RWPE2 (cell line): ENCODE measurements at regions not wholly inside any gene's neighbourhood (a gene's known extent, or its start where the extent isn't known, plus 50 kb on each side); places are given as distances from the start of the nearest gene placed in this dataset.
A peak's percentile ranks its signal among the peaks of the same experiment; 100 is the strongest.
"Not testable (repeated sequence)": the region's sequence is repeated elsewhere in the genome, so short reads cannot be mapped to it uniquely, and the experiment has no call there.

Source experiments
- ATAC-seq: fragments of 200-7000 bp; cut with Tn5 transposase; 3 replicates; pipeline ENCODE4 v1.9.1; 2021; ENCODE audit warnings: low read depth
- DNase-seq: peaks from one replicate; pipeline ENCODE4 v3.0.0-alpha.2; 2020; ENCODE audit warnings: low spot score
- H3K27ac ChIP-seq: fragments of 450-650 bp; 2 replicates; pipeline ENCODE4 v1.5.1; 2017; ENCODE audit warnings: mild to moderate bottlenecking; ENCODE audit not compliant: poor library complexity, severe bottlenecking
- H3K27me3 ChIP-seq: fragments of 250-450 bp; sonication (Bioruptor Pico); 2 replicates; pipeline ENCODE4 v1.5.1; 2021; ENCODE audit warnings: mild to moderate bottlenecking, moderate library complexity; ENCODE audit not compliant: insufficient read depth, poor library complexity, severe bottlenecking
- H3K36me3 ChIP-seq: fragments of 250-450 bp; sonication (Bioruptor Pico); 2 replicates; pipeline ENCODE4 v1.5.1; 2020; ENCODE audit warnings: low read depth, mild to moderate bottlenecking, moderate library complexity
- H3K4me1 ChIP-seq: fragments of 250-450 bp; sonication (Bioruptor Pico); 2 replicates; pipeline ENCODE4 v1.5.1; 2021; ENCODE audit warnings: mild to moderate bottlenecking, moderate library complexity; ENCODE audit not compliant: insufficient read depth, poor library complexity, severe bottlenecking
- H3K4me3 ChIP-seq: fragments of 250-450 bp; sonication (Bioruptor Pico); 2 replicates; pipeline ENCODE4 v1.5.1; 2021; ENCODE audit warnings: mild to moderate bottlenecking, moderate library complexity; ENCODE audit not compliant: severe bottlenecking
- H3K9me3 ChIP-seq: fragments of 250-450 bp; sonication (Bioruptor Pico); 2 replicates; pipeline ENCODE4 v1.5.1; 2021; ENCODE audit warnings: mild to moderate bottlenecking, moderate library complexity; ENCODE audit not compliant: severe bottlenecking
- CTCF ChIP-seq: fragments of 450-650 bp; IDR thresholded peaks from one replicate; pipeline ENCODE4 v1.5.1; 2017; ENCODE audit warnings: mild to moderate bottlenecking, moderate library complexity; ENCODE audit not compliant: poor library complexity, severe bottlenecking

GRCh38 chrY:12395381-12396120 lies 305.5 kb upstream of the USP9Y start:
- not testable (repeated sequence) for H3K27me3 ChIP-seq, H3K27ac ChIP-seq, H3K4me3 ChIP-seq, H3K36me3 ChIP-seq, H3K4me1 ChIP-seq, H3K9me3 ChIP-seq
- ATAC-seq (0 out of 3 replicates have a peak, but pooled peaks have one; percentile 27), DNase-seq (peak; percentile 5)
- TF ChIP-seq CTCF: peak; percentile 8

- no peaks in the 10 kb centered on the region for H3K9me3 ChIP-seq
- peaks cover 18% of the 10 kb centered on the region for H3K36me3 ChIP-seq
- H3K4me3 ChIP-seq: no peak overlapping the region
- no peaks in the 10 kb centered on the region for H3K4me1 ChIP-seq
- no peak overlapping the region for H3K27ac ChIP-seq
- no peak for ATAC-seq
- no peak for TF ChIP-seq CTCF
- no peaks in the 10 kb centered on the region for H3K27me3 ChIP-seq
- no peak for DNase-seq
Measured at GRCh38 chrY:12403916-12404315, 297.1 kb upstream of the USP9Y start.

- Histone ChIP-seq H3K27me3 (no peaks in the 10 kb centered on the region), H3K9me3 (no peaks in the 10 kb centered on the region), H3K27ac (no peak overlapping the region), H3K4me3 (no peak overlapping the region), H3K36me3 (peaks cover 11% of the 10 kb centered on the region), H3K4me1 (peaks cover 8% of the 10 kb centered on the region)
- no peak for TF ChIP-seq CTCF
- DNase-seq: no peak
- ATAC-seq: no peak
Measured at GRCh38 chrY:12408236-12408635, 292.8 kb upstream of the USP9Y start.

- Histone ChIP-seq H3K4me1 (peaks cover 8% of the 10 kb centered on the region), H3K4me3 (no peak overlapping the region), H3K9me3 (no peaks in the 10 kb centered on the region), H3K27me3 (no peaks in the 10 kb centered on the region), H3K27ac (peak overlapping the region; percentile 46), H3K36me3 (peaks cover 6% of the 10 kb centered on the region)
- no peak for TF ChIP-seq CTCF
- no peak for DNase-seq
- peak; percentile 76; the same call in 2 of the 3 replicates for ATAC-seq
Measured at GRCh38 chrY:12410696-12411095, 290.3 kb upstream of the USP9Y start.
